Stimulated activated CD8-positive, alpha-beta memory T cell treated with anti-CD3 and anti-CD28 coated beads, Interleukin-12 subunit alpha, Interleukin-12 subunit beta, amount 100 ng/mL, for 4 hours (primary cell): ENCODE measurements at regions not wholly inside any gene's neighbourhood (a gene's known extent, or its start where the extent isn't known, plus 50 kb on each side); places are given as distances from the start of the nearest gene placed in this dataset.
"Not testable (repeated sequence)": the region's sequence is repeated elsewhere in the genome, so short reads cannot be mapped to it uniquely, and the experiment has no call there.

Experiments
- DNase-seq: peaks from one replicate; pipeline ENCODE4 v3.0.0-alpha.2; 2020; ENCODE audit warnings: low read depth

- no peak for DNase-seq
Observed at GRCh38 chr13:71214821-71215220, 652.2 kb downstream of the DACH1 start.

GRCh38 chr13:71214357-71214756, 652.6 kb downstream of the DACH1 start:
- no peak for DNase-seq

GRCh38 chr13:71213252-71213821, 653.7 kb downstream of the DACH1 start:
- DNase-seq: no peak

- no peak for DNase-seq
Observed at GRCh38 chr13:71210861-71211260, 656.1 kb downstream of the DACH1 start.

- no peak for DNase-seq
Observed at GRCh38 chr13:71209217-71209616, 657.8 kb downstream of the DACH1 start.

- not testable (repeated sequence) for DNase-seq
Observed at GRCh38 chr13:71184583-71184982, 682.4 kb downstream of the DACH1 start.

DNA sequence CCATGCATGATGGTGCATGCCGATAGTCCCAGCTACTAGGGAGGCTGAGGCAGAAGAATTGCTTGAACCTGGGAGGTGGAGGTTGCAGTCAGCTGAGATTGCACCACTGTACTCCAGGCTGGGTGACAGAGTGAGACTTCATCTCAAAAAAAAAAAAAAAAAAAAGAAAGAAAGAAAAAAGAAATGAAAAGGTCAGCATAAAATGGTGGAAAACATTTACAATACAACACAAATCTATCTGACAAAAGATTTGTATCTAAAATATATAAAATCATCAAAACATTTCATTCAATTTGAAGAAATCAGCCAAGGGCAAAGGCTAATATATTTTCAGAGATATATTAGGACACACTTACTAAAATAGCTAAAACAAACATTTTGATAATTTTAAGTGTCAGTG, 683.7 kb downstream of the DACH1 start:
- not testable (repeated sequence) for DNase-seq

DNA sequence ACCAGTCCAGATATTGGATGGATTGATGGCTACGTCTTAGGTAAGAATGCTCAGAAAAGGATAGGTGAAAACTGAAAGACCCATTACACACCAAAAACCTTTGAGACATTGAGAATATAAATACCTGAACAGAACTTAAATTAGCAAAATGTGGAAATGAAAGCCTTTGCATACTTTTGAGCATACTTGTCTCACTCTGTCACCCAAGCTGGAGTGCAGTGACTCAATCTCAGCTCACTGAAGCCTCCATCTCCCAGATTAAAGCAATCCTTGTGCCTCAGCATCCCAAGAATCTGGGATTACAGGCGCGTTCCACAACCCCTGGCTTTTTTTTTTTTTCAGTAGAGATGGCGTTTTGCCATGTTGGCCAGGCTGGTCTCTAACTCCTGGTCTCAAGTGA, 695.3 kb downstream of the DACH1 start:
- no peak for DNase-seq

GRCh38 chr13:71169180-71169579, 697.8 kb downstream of the DACH1 start:
- DNase-seq: no peak

DNA sequence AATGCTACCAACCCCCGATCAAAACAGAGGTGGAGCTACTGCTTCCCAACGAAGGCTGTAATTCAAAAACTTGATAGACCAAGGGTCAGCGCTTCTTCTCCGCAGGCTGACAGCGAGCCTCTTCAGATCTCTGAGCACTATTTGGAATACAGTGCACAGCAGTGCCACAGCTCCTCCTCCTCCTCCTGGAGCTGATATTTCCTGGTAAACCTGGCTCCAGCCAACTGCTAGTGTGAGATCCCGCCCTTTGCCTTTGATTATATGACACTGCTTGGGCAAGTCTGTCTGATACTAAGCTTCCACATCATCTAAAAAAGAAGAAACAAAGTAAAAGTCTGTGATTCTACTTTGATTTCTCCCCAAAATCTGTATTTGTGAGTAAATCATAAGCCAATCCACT, 710.5 kb downstream of the DACH1 start:
- DNase-seq: no peak

DNA sequence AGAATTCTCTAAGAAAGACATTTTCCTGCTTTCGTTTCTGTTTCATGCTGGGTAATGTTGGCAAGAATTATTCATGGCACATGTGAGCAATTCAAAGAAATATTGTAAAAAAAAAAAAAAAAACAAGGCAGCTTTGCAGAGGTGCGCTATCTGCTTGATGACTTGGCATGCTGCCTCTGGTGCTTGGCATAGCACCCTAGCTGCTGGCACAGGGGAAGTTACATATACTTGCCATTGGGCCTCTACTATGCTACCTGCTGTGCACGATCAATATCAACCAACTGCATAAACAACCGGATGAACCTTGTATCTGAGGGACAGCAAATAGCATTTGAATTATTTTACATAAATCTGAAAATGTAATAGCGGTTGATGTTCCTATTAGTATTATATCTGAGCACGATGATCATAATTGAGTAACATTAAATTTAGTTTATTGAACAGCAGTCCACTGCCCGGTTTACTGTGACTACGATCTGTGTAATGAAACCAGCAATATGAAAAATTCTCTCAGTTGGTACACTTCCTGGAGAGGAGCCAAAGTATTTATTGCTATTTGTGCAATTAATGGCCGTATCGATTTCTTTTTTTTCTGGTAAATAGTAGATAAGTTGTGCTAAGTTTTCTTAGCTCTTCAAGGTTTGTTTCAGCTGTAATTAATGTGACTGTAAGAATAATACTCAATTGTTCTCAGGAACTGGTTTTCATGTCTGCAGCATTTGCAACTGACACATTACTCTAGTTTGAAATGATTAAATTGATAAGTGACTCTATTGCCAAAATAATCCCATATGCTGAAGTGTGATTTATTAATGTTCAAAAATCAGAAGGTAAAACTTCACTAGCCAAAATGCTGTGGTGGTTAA, 717.3 kb downstream of the DACH1 start:
- no peak for DNase-seq

DNA sequence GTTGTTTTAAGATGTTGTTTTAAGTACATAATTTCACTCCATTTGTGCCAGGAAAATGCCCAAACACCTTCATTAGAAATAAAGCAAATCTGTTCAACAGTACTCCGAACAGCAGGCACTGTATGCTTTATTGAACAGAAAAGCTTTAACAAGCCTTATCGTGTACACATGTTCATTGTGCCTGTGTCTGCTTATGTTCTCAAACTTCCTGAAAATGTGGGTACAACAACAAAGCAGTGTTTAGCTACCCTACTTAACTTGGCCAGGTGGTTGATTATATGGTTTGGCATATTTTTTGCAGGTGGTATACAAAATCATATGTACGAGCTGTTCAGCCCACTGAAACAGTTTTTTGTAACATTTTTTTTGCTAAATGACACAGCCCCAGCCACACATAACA, 718.0 kb downstream of the DACH1 start:
- no peak for DNase-seq

GRCh38 chr13:71148396-71148795, 718.6 kb downstream of the DACH1 start:
- DNase-seq: no peak

- DNase-seq: no peak
Observed at GRCh38 chr13:71144883-71145282, 722.1 kb downstream of the DACH1 start.

GRCh38 chr13:71137101-71137500, 729.9 kb downstream of the DACH1 start:
- no peak for DNase-seq

DNA sequence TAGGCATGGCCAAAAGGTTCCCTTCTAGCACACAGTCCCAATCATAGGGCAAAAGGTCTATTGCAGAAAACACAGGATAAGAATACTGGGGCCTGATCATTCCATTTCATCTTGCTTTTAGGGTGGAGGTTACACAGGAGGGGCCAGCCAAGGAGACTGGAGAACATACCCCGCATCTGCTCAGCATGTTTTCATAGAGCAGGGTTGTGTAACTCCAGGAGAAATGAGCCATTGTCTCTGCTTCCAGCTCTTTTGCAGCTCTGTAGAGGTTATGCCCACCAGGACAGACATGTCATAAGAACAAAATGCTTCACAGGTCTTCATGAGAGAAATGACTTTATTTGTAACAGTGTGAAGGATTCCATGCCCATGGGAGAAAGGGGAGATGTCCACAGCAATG, 742.8 kb downstream of the DACH1 start:
- no peak for DNase-seq

GRCh38 chr13:71118779-71119364, 748.1 kb downstream of the DACH1 start:
- DNase-seq: no peak

- DNase-seq: no peak
Observed at GRCh38 chr13:71117920-71118319, 749.1 kb downstream of the DACH1 start.

DNA sequence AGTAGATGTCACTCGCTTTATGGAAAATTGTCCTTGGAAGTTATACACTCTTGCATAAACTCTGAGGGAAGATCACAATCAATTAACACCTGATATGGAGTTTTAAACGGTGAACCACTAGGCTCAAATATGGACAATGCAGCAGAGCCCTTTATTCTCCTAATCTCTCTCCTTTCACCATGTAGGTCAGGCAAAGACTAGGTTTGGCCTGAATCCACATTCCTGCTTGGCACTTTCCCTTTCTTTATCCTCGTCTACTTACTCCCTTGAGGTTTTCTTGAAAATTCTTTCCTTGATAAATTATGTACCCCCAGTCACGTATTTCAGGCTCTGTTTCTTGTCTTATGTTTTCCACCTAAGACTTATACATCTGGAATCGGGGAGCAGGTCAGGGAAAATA, 751.7 kb downstream of the DACH1 start:
- DNase-seq: no peak

DNA sequence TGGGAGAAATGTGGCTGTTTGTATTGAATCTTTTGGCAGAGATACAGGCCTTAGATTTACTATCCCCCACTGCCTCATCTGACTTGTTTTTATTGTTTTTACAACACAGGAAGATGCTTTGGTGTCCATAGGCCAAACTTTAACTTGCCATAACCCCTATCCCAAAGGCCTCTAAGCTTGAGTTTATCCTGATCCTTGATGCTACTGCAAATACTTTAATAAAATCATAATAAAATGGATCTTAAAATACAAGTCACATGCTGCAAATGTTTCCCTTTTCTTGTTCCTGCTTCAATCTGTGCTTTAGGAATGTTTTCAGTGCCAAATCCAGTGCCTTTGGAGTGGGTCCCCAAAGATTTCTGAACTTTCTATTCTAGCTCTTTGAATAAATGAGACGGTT, 770.6 kb downstream of the DACH1 start:
- no peak for DNase-seq

DNA sequence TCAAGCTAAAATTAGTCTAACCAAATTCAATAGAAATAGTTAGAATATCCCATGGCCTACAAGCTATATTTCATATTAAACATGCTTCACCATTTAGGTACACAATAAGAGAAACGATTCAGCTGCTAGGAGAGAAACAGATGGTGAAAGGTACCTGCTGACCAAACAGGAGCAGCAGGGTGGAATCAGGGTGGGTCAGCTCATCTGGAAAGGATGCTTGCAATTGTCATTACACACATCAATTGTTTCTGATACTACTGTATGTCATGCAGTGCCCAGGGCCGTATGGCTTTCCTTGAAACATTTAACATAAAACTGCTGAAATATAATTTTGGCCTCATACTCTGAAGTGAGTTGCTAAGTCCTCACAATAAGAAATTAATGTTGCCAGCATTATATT, 776.0 kb downstream of the DACH1 start:
- DNase-seq: no peak

- no peak for DNase-seq
Observed at GRCh38 chr13:71089056-71089455, 777.9 kb downstream of the DACH1 start.

GRCh38 chr13:71087432-71087831, 779.6 kb downstream of the DACH1 start:
- no peak for DNase-seq
